ENCODE measurements at regions not wholly inside any gene's neighbourhood (a gene's known extent, or its start where the extent isn't known, plus 50 kb on each side); places are given as distances from the start of the nearest gene placed in this dataset. TPM values are rescaled to one million over a fixed set of nuclear protein-coding genes. Genes with fewer than 3 reads are reported as not detected.

- no peak overlapping the region for H3K4me3 ChIP-seq
- 97 to 98% methylated on average over 2 of the region's 2 CpGs for WGBS, 2 donors
- DNase-seq (ENCODE audit: low spot score in 2 of 2) = no peak
- peaks cover 0 to 3% (median 0%) of the 10 kb centered on the region in 4 donors for H3K4me1 ChIP-seq
- H3K36me3 ChIP-seq = no peaks in the 10 kb centered on the region
- no peaks in the 10 kb centered on the region for H3K9me3 ChIP-seq
- no peak overlapping the region for H3K27ac ChIP-seq
- no peaks in the 10 kb centered on the region for H3K27me3 ChIP-seq
- TF ChIP-seq EP300 (IDR thresholded peaks at IDR 0.05) (no peak), CTCF (IDR thresholded peaks at IDR 0.05) (no peak), POLR2A (IDR thresholded peaks at IDR 0.05) (no peak)
These were observed 141.9 kb downstream of the GATB start for GRCh38 chr4:151618858-151619257.

GRCh38 chr4:151620066-151620465 is 140.7 kb downstream of the GATB start:
- Histone ChIP-seq H3K27ac (no peak overlapping the region), H3K4me1 (peaks cover 0 to 15% (median 0%) of the 10 kb centered on the region in 4 donors), H3K27me3 (no peaks in the 10 kb centered on the region), H3K4me3 (no peak overlapping the region), H3K36me3 (no peaks in the 10 kb centered on the region), H3K9me3 (no peaks in the 10 kb centered on the region)
- no peak for TF ChIP-seq EP300 (IDR thresholded peaks at IDR 0.05)
- TF ChIP-seq POLR2A (IDR thresholded peaks at IDR 0.05) = no peak
- no peak for TF ChIP-seq CTCF (IDR thresholded peaks at IDR 0.05)
- no peak for DNase-seq (ENCODE audit: low spot score in 2 of 2)

Small RNA genes lying in the stretch of these regions (small RNA-seq; reads per million reads assigned to genes)
- not detected for gene RN7SKP35
